GM12865 (cell line): ENCODE measurements at regions not wholly inside any gene's neighbourhood (a gene's known extent, or its start where the extent isn't known, plus 50 kb on each side); places are given as distances from the start of the nearest gene placed in this dataset.

Source experiments
- DNase-seq: peaks from one replicate; pipeline ENCODE4 v3.0.0; 2010; ENCODE audit warnings: low read depth
- H3K4me3 ChIP-seq: 2 replicates; pipeline ENCODE4 v1.5.1; 2011; ENCODE audit warnings: mild to moderate bottlenecking, low read depth, low read length, control low read depth
- CTCF ChIP-seq: IDR thresholded peaks from 2 replicates; pipeline ENCODE4 v1.5.1; 2011; ENCODE audit warnings: low read length, control low read depth, low read depth, inconsistent platforms; ENCODE audit not compliant: insufficient read depth; ENCODE audit errors: missing control alignments

GRCh38 chr20:58135441-58136148 is 92.9 kb downstream of the ANKRD60 start:
- no peak overlapping the region for H3K4me3 ChIP-seq
- DNase-seq = no peak
- no peak for TF ChIP-seq CTCF

GRCh38 chr20:58133020-58133808 is 95.2 kb downstream of the ANKRD60 start:
- no peak for DNase-seq
- no peak overlapping the region for H3K4me3 ChIP-seq
- no peak for TF ChIP-seq CTCF

- TF ChIP-seq CTCF = no peak
- no peak for DNase-seq
- no peak overlapping the region for H3K4me3 ChIP-seq
Observed at GRCh38 chr20:58131551-58132142, 96.8 kb downstream of the ANKRD60 start.

- TF ChIP-seq CTCF = no peak
- DNase-seq = no peak
- H3K4me3 ChIP-seq = no peak overlapping the region
Observed at GRCh38 chr20:58131151-58131550, 97.3 kb downstream of the ANKRD60 start.

GRCh38 chr20:58130581-58130980 is 97.9 kb downstream of the ANKRD60 start:
- H3K4me3 ChIP-seq = no peak overlapping the region
- DNase-seq = no peak
- no peak for TF ChIP-seq CTCF

GRCh38 chr20:58130156-58130555 is 98.3 kb downstream of the ANKRD60 start:
- no peak for TF ChIP-seq CTCF
- no peak overlapping the region for H3K4me3 ChIP-seq
- no peak for DNase-seq

- H3K4me3 ChIP-seq = no peak overlapping the region
- no peak for TF ChIP-seq CTCF
- DNase-seq = no peak
Observed at GRCh38 chr20:58129721-58130151, 98.7 kb downstream of the ANKRD60 start.
